K562 (cell line): ENCODE measurements at regions not wholly inside any gene's neighbourhood (a gene's known extent, or its start where the extent isn't known, plus 50 kb on each side); places are given as distances from the start of the nearest gene placed in this dataset.

Experiments used
- ATAC-seq: fragments of 200-7000 bp; cut with Tn5 transposase; 3 replicates; pipeline ENCODE4 v1.9.1; 2020; ENCODE audit warnings: moderate library complexity
- BruUV-seq: library from RNA; stranded (reverse); fragments of 400-500 nt; replicated peaks from 2 replicates; lab custom pipeline; 2021; lab: Mats Ljungman, UMichigan
- CTCF ChIA-PET: fragments of 300-600 bp; formaldehyde crosslinking; extraction: SDS; loops from one replicate; lab custom pipeline; 2021; ENCODE audit warnings: low intra/inter-chr PET ratio; lab: Yijun Ruan, JAX
- POLR2A ChIA-PET: fragments of 300-600, 350-650 bp; sonication (Branson Sonifier 250); formaldehyde crosslinking; extraction: SDS; loops from one replicate; lab custom pipeline; 2021; ENCODE audit warnings: antibody characterized with exemption, inconsistent platforms; lab: Yijun Ruan, JAX
- DNase-seq, 4 experiments: peaks; one replicate each; pipeline versions ENCODE4 v3.0.0 to v3.0.0-alpha.2; 2011 to 2018; ENCODE audit warnings: low spot score in 3 of 4, mixed read lengths in 3 of 4; ENCODE audit errors: extremely low read depth in 1 of 4
- FAIRE-seq: peaks from 2 replicates; lab custom pipeline; 2011; peaks lifted over from hg19 to GRCh38; lab: Jason Lieb, UNC
- H2AFZ ChIP-seq: 2 replicates; pipeline ENCODE4 v1.6.0; 2011; ENCODE audit warnings: low read depth, low read length, control low read depth, inconsistent platforms
- H3K27ac ChIP-seq: fragments of 200-600 bp; 3 replicates; pipeline ENCODE4 v1.8.0; 2011; ENCODE audit warnings: low read depth, mild to moderate bottlenecking, control low read depth, inconsistent platforms, low read length, moderate library complexity, mixed read lengths; ENCODE audit errors: extremely low read depth
- H3K27me3 ChIP-seq, 2 experiments: fragments of 300-600 bp in 1 of 2; 2 replicates in 1 of 2; 3 replicates in 1 of 2; pipeline versions ENCODE4 v1.6.0 to v1.8.0; 2011; ENCODE audit warnings: inconsistent platforms in 2 of 2, low read length in 2 of 2, mild to moderate bottlenecking in 1 of 2, mixed read lengths in 1 of 2, moderate library complexity in 1 of 2; ENCODE audit not compliant: control insufficient read depth in 2 of 2, insufficient read depth in 2 of 2
- H3K36me3 ChIP-seq: fragments of 300-600 bp; 3 replicates; pipeline ENCODE4 v1.8.0; 2011; ENCODE audit warnings: mild to moderate bottlenecking, low read length, inconsistent platforms; ENCODE audit not compliant: control insufficient read depth, insufficient read depth
- H3K4me1 ChIP-seq, 2 experiments: fragments of 200-600 bp in 1 of 2; replicated peaks in 1 of 2; 2 replicates in 1 of 2; 3 replicates in 1 of 2; pipeline versions ENCODE4 v1.5.1 to v1.8.0; 2011; ENCODE audit warnings: inconsistent platforms in 2 of 2, low read length in 2 of 2, mild to moderate bottlenecking in 1 of 2, mixed read lengths in 1 of 2, moderate library complexity in 1 of 2; ENCODE audit not compliant: control insufficient read depth in 2 of 2, insufficient read depth in 2 of 2
- H3K4me2 ChIP-seq: 2 replicates; pipeline ENCODE4 v1.6.1; 2011; ENCODE audit warnings: low read length, control low read depth, inconsistent platforms, mixed read lengths; ENCODE audit not compliant: insufficient read depth
- H3K4me3 ChIP-seq: fragments of 200-600 bp; sonication (generic), shearing (Covaris generic); 2 replicates; pipeline ENCODE4 v1.5.1; 2016; ENCODE audit warnings: control low read depth, inconsistent platforms
- H3K79me2 ChIP-seq: fragments of 200-600 bp; 3 replicates; pipeline ENCODE4 v1.8.0; 2011; ENCODE audit warnings: low read length, inconsistent platforms; ENCODE audit not compliant: control insufficient read depth, insufficient read depth
- H3K9ac ChIP-seq, 2 experiments: 2 replicates each; pipeline versions ENCODE4 v1.6.0 to v1.6.1; 2011; ENCODE audit warnings: low read depth in 2 of 2, low read length in 2 of 2, control low read depth in 1 of 2, inconsistent platforms in 1 of 2, mild to moderate bottlenecking in 1 of 2, mixed read lengths in 1 of 2; ENCODE audit not compliant: insufficient read depth in 1 of 2
- H3K9me1 ChIP-seq: one replicate; pipeline ENCODE4 v1.6.0; 2011; ENCODE audit warnings: inconsistent platforms, mild to moderate bottlenecking, low read length, moderate library complexity; ENCODE audit not compliant: control insufficient read depth, insufficient read depth
- H3K9me3 ChIP-seq: replicated peaks from 2 replicates; pipeline ENCODE4 v1.5.1; 2011; ENCODE audit warnings: low read depth, low read length, inconsistent platforms; ENCODE audit not compliant: control insufficient read depth, insufficient read depth
- H4K20me1 ChIP-seq: replicated peaks from 2 replicates; pipeline ENCODE4 v1.6.1; 2011; ENCODE audit warnings: low read length, inconsistent platforms, mixed read lengths; ENCODE audit not compliant: control insufficient read depth, insufficient read depth
- CSDE1 ChIP-seq, 2 experiments: fragments of 450-650 bp; IDR thresholded peaks; 2 replicates each; pipeline ENCODE4 v1.6.1; 2016; ENCODE audit warnings: mild to moderate bottlenecking in 1 of 2
- ESRRA ChIP-seq: fragments of 450-650 bp; IDR thresholded peaks from 2 replicates; pipeline ENCODE4 v1.6.1; 2014; ENCODE audit warnings: low read depth, mild to moderate bottlenecking, moderate library complexity, borderline replicate concordance
- PRDM10 ChIP-seq: fragments of 450-650 bp; IDR thresholded peaks from 2 replicates; pipeline ENCODE4 v1.6.1; 2018; ENCODE audit not compliant: partially characterized antibody
- RBM34 ChIP-seq: fragments of 200-400 bp; formaldehyde crosslinking; IDR thresholded peaks from 2 replicates; pipeline ENCODE4 v1.6.1; 2018; ENCODE audit warnings: low read length, borderline replicate concordance; ENCODE audit not compliant: insufficient read depth
- ZKSCAN1 ChIP-seq: fragments of 150-350 bp; IDR thresholded peaks from 2 replicates; pipeline ENCODE4 v1.6.1; 2016; ENCODE audit warnings: low read depth, low read length
- ZNF175 ChIP-seq: fragments of 200-800 bp; sonication (Bioruptor generic); IDR thresholded peaks from 2 replicates; pipeline ENCODE4 v1.6.1; 2016; ENCODE audit warnings: low read depth, mild to moderate bottlenecking, missing genetic modification characterization, missing compliant biosample characterization
- WGBS: fragments of 100-300 bp; shearing (Covaris generic); methylation state at CpG from one replicate; pipeline ENCODE4 v1.1.6; 2016; ENCODE audit warnings: low coverage, mixed read lengths; ENCODE audit not compliant: insufficient coverage; ENCODE audit errors: missing lambda C conversion rate; 5-methylcytosine and 5-hydroxymethylcytosine counted together
- in situ Hi-C: fragments of 300-500 bp; cut with MboI; formaldehyde crosslinking; loops from 4 replicates; pipeline ENCODE4 v1.15.0; 2018; ENCODE audit warnings: inconsistent platforms, mixed read lengths
- intact Hi-C: fragments of 100-400 bp; cut with micrococcal nuclease; formaldehyde crosslinking; loops from 2 replicates; pipeline ENCODE4 v1.14.2; 2022

- DNase-seq = no peak
- H3K9ac ChIP-seq = no peak overlapping the region
- H3K36me3 ChIP-seq = no peaks in the 10 kb centered on the region
- FAIRE-seq = no peak
- intact Hi-C loops (no loop called here), in situ Hi-C loops (no loop called here)
- BruUV-seq = no TSS peak
- H3K4me2 ChIP-seq = no peak overlapping the region
- no peaks in the 10 kb centered on the region for H3K79me2 ChIP-seq
- H3K4me3 ChIP-seq = no peak overlapping the region
- no peak for ATAC-seq
- no peaks in the 10 kb centered on the region for H4K20me1 ChIP-seq
- no peaks in the 10 kb centered on the region for H3K9me1 ChIP-seq
- 0% methylated on average over 1 of the region's 1 CpG for WGBS
- no peaks in the 10 kb centered on the region for H3K4me1 ChIP-seq
- CTCF ChIA-PET = no interaction called here
- H3K27me3 ChIP-seq = no peaks in the 10 kb centered on the region
- H3K9me3 ChIP-seq = no peaks in the 10 kb centered on the region
- POLR2A ChIA-PET = no interaction called here
- TF ChIP-seq ZNF175 (CRISPR knock-in tag) (no peak), PRDM10 (no peak), RBM34 (no peak), ZKSCAN1 (no peak), ESRRA (no peak), CSDE1 (IDR thresholded peaks at IDR 0.05) (no peak)
- no peak overlapping the region for H3K27ac ChIP-seq
- no peak overlapping the region for H2AFZ ChIP-seq
Measured at GRCh38 chr13:104408733-104409132, 1342.5 kb upstream of the SLC10A2 start.
